ENCODE measurements at regions not wholly inside any gene's neighbourhood (a gene's known extent, or its start where the extent isn't known, plus 50 kb on each side); places are given as distances from the start of the nearest gene placed in this dataset.

GRCh38 chr5:105428451-105429380, 1866.1 kb upstream of the NUDT12 start:
- TF ChIP-seq, protein P1, sequence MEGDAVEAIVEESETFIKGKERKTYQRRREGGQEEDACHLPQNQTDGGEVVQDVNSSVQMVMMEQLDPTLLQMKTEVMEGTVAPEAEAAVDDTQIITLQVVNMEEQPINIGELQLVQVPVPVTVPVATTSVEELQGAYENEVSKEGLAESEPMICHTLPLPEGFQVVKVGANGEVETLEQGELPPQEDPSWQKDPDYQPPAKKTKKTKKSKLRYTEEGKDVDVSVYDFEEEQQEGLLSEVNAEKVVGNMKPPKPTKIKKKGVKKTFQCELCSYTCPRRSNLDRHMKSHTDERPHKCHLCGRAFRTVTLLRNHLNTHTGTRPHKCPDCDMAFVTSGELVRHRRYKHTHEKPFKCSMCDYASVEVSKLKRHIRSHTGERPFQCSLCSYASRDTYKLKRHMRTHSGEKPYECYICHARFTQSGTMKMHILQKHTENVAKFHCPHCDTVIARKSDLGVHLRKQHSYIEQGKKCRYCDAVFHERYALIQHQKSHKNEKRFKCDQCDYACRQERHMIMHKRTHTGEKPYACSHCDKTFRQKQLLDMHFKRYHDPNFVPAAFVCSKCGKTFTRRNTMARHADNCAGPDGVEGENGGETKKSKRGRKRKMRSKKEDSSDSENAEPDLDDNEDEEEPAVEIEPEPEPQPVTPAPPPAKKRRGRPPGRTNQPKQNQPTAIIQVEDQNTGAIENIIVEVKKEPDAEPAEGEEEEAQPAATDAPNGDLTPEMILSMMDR (IDR thresholded peaks at IDR 0.05), result no peak
- TF ChIP-seq POLR2A (IDR thresholded peaks at IDR 0.05) (no peak), EP300 (IDR thresholded peaks at IDR 0.05) (no peak)
